Adrenal gland (tissue), 5 donors: ENCODE measurements at regions not wholly inside any gene's neighbourhood (a gene's known extent, or its start where the extent isn't known, plus 50 kb on each side); places are given as distances from the start of the nearest gene placed in this dataset.

Experiments used
- CTCF ChIP-seq, 6 experiments: fragments of 450-650 bp in 4 of 6; fragments of 200-600 bp in 2 of 6; sonication (generic) in 1 of 6; IDR thresholded peaks; 1 replicate in 5 of 6; 2 replicates in 1 of 6; pipeline versions ENCODE4 v1.5.1 to v1.8.0; 2016 to 2021; ENCODE audit warnings: antibody characterized with exemption in 6 of 6, mild to moderate bottlenecking in 2 of 6, moderate library complexity in 1 of 6
- POLR2A ChIP-seq, 2 donors: fragments of 450-650 bp; IDR thresholded peaks; one replicate each; pipeline ENCODE4 v1.6.1; 2017; ENCODE audit warnings: antibody characterized with exemption in 2 of 2, mild to moderate bottlenecking in 2 of 2, moderate library complexity in 1 of 2
- donor health status: DM: no; HTN: no; CAD: no.

- TF ChIP-seq CTCF (IDR thresholded peaks at IDR 0.05) (no peak), POLR2A (IDR thresholded peaks at IDR 0.05) (no peak)
Observed at GRCh38 chr2:78876316-78876688, 149.2 kb upstream of the REG3G start.
